Activated CD8-positive, alpha-beta memory T cell treated with anti-CD3 and anti-CD28 coated beads for 36 hours (primary cell): ENCODE measurements at regions not wholly inside any gene's neighbourhood (a gene's known extent, or its start where the extent isn't known, plus 50 kb on each side); places are given as distances from the start of the nearest gene placed in this dataset.
"Not testable (repeated sequence)": the region's sequence is repeated elsewhere in the genome, so short reads cannot be mapped to it uniquely, and the experiment has no call there.

Experiments
- CTCF ChIA-PET: fragments of 350-600 bp; sonication (Branson Sonifier 250); formaldehyde crosslinking; loops from one replicate; lab custom pipeline; 2021; ENCODE audit warnings: antibody characterized with exemption; lab: Charles Lee
- POLR2A ChIA-PET: fragments of 350-600 bp; sonication (Branson Sonifier 250); formaldehyde crosslinking; loops from one replicate; lab custom pipeline; 2021; ENCODE audit warnings: antibody characterized with exemption; lab: Charles Lee

GRCh38 chr4:147137280-147137679 is 191.6 kb upstream of the TTC29 start:
- ChIA-PET CTCF (no interaction called here), POLR2A (no interaction called here)

- ChIA-PET CTCF (no interaction called here), POLR2A (no interaction called here)
These were observed 192.5 kb upstream of the TTC29 start for GRCh38 chr4:147138171-147138570.

GRCh38 chr4:147139455-147140198 is 194.0 kb upstream of the TTC29 start:
- CTCF ChIA-PET, result no interaction called here
- POLR2A ChIA-PET, result no interaction called here

- POLR2A ChIA-PET, result no interaction called here
These were observed 206.1 kb upstream of the TTC29 start for GRCh38 chr4:147151763-147152162.

GRCh38 chr4:147157860-147158701 is 212.4 kb upstream of the TTC29 start:
- ChIA-PET POLR2A (no interaction called here), CTCF (no interaction called here)

More at GRCh38 chr4:147151763-147152162, 206.1 kb upstream of the TTC29 start:
- CTCF ChIA-PET, result interaction anchor here (0.6 kb wide), 1 partner anchor 669 kb away, joined by 3 read pairs; no protein-coding TSS in a partner anchor

- CTCF ChIA-PET, result no interaction called here
- POLR2A ChIA-PET, result no interaction called here
These were observed 215.3 kb upstream of the TTC29 start for GRCh38 chr4:147160908-147161513.

- CTCF ChIA-PET, result no interaction called here
- POLR2A ChIA-PET, result no interaction called here
These were observed 217.6 kb upstream of the TTC29 start for GRCh38 chr4:147163311-147163710.

GRCh38 chr4:147168200-147168599 is 222.5 kb upstream of the TTC29 start:
- CTCF ChIA-PET, POLR2A ChIA-PET: not testable (repeated sequence)

- POLR2A ChIA-PET, result no interaction called here
These were observed 227.7 kb upstream of the TTC29 start for GRCh38 chr4:147173322-147173721.

GRCh38 chr4:147173797-147174432 is 228.3 kb upstream of the TTC29 start:
- ChIA-PET POLR2A (no interaction called here), CTCF (no interaction called here)

More at GRCh38 chr4:147173322-147173721, 227.7 kb upstream of the TTC29 start:
- CTCF ChIA-PET, result no interaction called here

GRCh38 chr4:147174591-147174990 is 228.9 kb upstream of the TTC29 start:
- ChIA-PET CTCF (no interaction called here), POLR2A (no interaction called here)

GRCh38 chr4:147175460-147176025 is 229.9 kb upstream of the TTC29 start:
- ChIA-PET CTCF (no interaction called here), POLR2A (no interaction called here)

GRCh38 chr4:147182041-147182440 is 236.4 kb upstream of the TTC29 start:
- POLR2A ChIA-PET, result no interaction called here
- CTCF ChIA-PET, result no interaction called here

GRCh38 chr4:147192679-147193078 is 247.0 kb upstream of the TTC29 start:
- CTCF ChIA-PET, result no interaction called here

GRCh38 chr4:147194114-147194513 is 248.4 kb upstream of the TTC29 start:
- ChIA-PET POLR2A (no interaction called here), CTCF (no interaction called here)

More at GRCh38 chr4:147192679-147193078, 247.0 kb upstream of the TTC29 start:
- POLR2A ChIA-PET, result no interaction called here

GRCh38 chr4:147194604-147195003 is 248.9 kb upstream of the TTC29 start:
- POLR2A ChIA-PET, result no interaction called here
- CTCF ChIA-PET, result no interaction called here

- ChIA-PET POLR2A (no interaction called here), CTCF (no interaction called here)
These were observed 249.7 kb upstream of the TTC29 start for GRCh38 chr4:147195386-147195785.

- ChIA-PET CTCF (no interaction called here), POLR2A (no interaction called here)
These were observed 252.9 kb upstream of the TTC29 start for GRCh38 chr4:147198411-147199051.

- ChIA-PET POLR2A (no interaction called here), CTCF (no interaction called here)
These were observed 255.4 kb upstream of the TTC29 start for GRCh38 chr4:147201016-147201415.
